ENCODE measurements at regions not wholly inside any gene's neighbourhood (a gene's known extent, or its start where the extent isn't known, plus 50 kb on each side); places are given as distances from the start of the nearest gene placed in this dataset.

- no peak for DNase-seq
These were observed 507.6 kb upstream of the ARGLU1 start for GRCh38 chr13:107075576-107075975.

- DNase-seq = no peak
These were observed 502.9 kb upstream of the ARGLU1 start for GRCh38 chr13:107070792-107071191.

- DNase-seq = no peak
These were observed 501.3 kb upstream of the ARGLU1 start for GRCh38 chr13:107069108-107069776.

- no peak for DNase-seq
These were observed 499.4 kb upstream of the ARGLU1 start for GRCh38 chr13:107067381-107067780.

GRCh38 chr13:107066355-107066754, 498.4 kb upstream of the ARGLU1 start:
- DNase-seq = no peak

GRCh38 chr13:107065036-107065435, 497.1 kb upstream of the ARGLU1 start:
- DNase-seq = no peak

GRCh38 chr13:107057028-107057631, 489.2 kb upstream of the ARGLU1 start:
- no peak for DNase-seq

GRCh38 chr13:107043021-107043956, 475.4 kb upstream of the ARGLU1 start:
- DNase-seq = no peak

- no peak for DNase-seq
These were observed 467.8 kb upstream of the ARGLU1 start for GRCh38 chr13:107035778-107036177.

- no peak for DNase-seq
These were observed 467.2 kb upstream of the ARGLU1 start for GRCh38 chr13:107035186-107035585.

GRCh38 chr13:107034236-107034872, 466.4 kb upstream of the ARGLU1 start:
- no peak for DNase-seq

GRCh38 chr13:107031716-107032115, 463.8 kb upstream of the ARGLU1 start:
- no peak for DNase-seq

- no peak for DNase-seq
These were observed 460.8 kb upstream of the ARGLU1 start for GRCh38 chr13:107028751-107029150.

GRCh38 chr13:107025991-107026390, 458.1 kb upstream of the ARGLU1 start:
- no peak for DNase-seq

- no peak for DNase-seq
These were observed 455.4 kb upstream of the ARGLU1 start for GRCh38 chr13:107023335-107023734.

GRCh38 chr13:107020393-107020792, 452.5 kb upstream of the ARGLU1 start:
- no peak for DNase-seq

GRCh38 chr13:107018285-107018684, 450.3 kb upstream of the ARGLU1 start:
- no peak for DNase-seq

GRCh38 chr13:107006661-107007060, 438.7 kb upstream of the ARGLU1 start:
- DNase-seq = no peak

- DNase-seq = no peak
These were observed 437.6 kb upstream of the ARGLU1 start for GRCh38 chr13:107005577-107005976.

GRCh38 chr13:107003911-107004310, 436.0 kb upstream of the ARGLU1 start:
- DNase-seq = no peak

- DNase-seq = no peak
These were observed 430.7 kb upstream of the ARGLU1 start for GRCh38 chr13:106998664-106999063.

GRCh38 chr13:106997696-106998095, 429.8 kb upstream of the ARGLU1 start:
- no peak for DNase-seq

All from DMS79 treated with DMSO at 0.1 percent for 48 hours (cell line).